ENCODE measurements at regions not wholly inside any gene's neighbourhood (a gene's known extent, or its start where the extent isn't known, plus 50 kb on each side); places are given as distances from the start of the nearest gene placed in this dataset.
"Not testable (repeated sequence)": the region's sequence is repeated elsewhere in the genome, so short reads cannot be mapped to it uniquely, and the experiment has no call there.

- DNase-seq = no peak
These were observed 96.7 kb upstream of the RAPGEF2 start for GRCh38 chr4:159006202-159006601.

- no peak for DNase-seq
These were observed 94.2 kb upstream of the RAPGEF2 start for GRCh38 chr4:159008671-159009070.

- DNase-seq = no peak
These were observed 93.4 kb upstream of the RAPGEF2 start for GRCh38 chr4:159009521-159009920.

GRCh38 chr4:159010100-159010499, 92.8 kb upstream of the RAPGEF2 start:
- no peak for DNase-seq

- peak; percentile 75 for DNase-seq
These were observed 92.2 kb upstream of the RAPGEF2 start for GRCh38 chr4:159010563-159011260.

GRCh38 chr4:159012381-159012780, 90.5 kb upstream of the RAPGEF2 start:
- DNase-seq = no peak

GRCh38 chr4:159013692-159014091, 89.2 kb upstream of the RAPGEF2 start:
- no peak for DNase-seq

- DNase-seq = no peak
These were observed 88.0 kb upstream of the RAPGEF2 start for GRCh38 chr4:159014859-159015258.

GRCh38 chr4:159015841-159016240, 87.0 kb upstream of the RAPGEF2 start:
- no peak for DNase-seq

GRCh38 chr4:159016593-159017024, 86.3 kb upstream of the RAPGEF2 start:
- DNase-seq = peak; percentile 39

- DNase-seq = no peak
These were observed 85.4 kb upstream of the RAPGEF2 start for GRCh38 chr4:159017323-159018026.

- DNase-seq = peak; percentile 46
These were observed 84.7 kb upstream of the RAPGEF2 start for GRCh38 chr4:159018062-159018629.

- DNase-seq = no peak
These were observed 83.5 kb upstream of the RAPGEF2 start for GRCh38 chr4:159019356-159019755.

GRCh38 chr4:159021597-159022385, 81.1 kb upstream of the RAPGEF2 start:
- no peak for DNase-seq

GRCh38 chr4:159023741-159024140, 79.1 kb upstream of the RAPGEF2 start:
- no peak for DNase-seq

- DNase-seq = no peak
These were observed 78.6 kb upstream of the RAPGEF2 start for GRCh38 chr4:159024266-159024665.

GRCh38 chr4:159024828-159025227, 78.1 kb upstream of the RAPGEF2 start:
- no peak for DNase-seq

GRCh38 chr4:159026329-159026728, 76.5 kb upstream of the RAPGEF2 start:
- no peak for DNase-seq

- DNase-seq = no peak
These were observed 75.3 kb upstream of the RAPGEF2 start for GRCh38 chr4:159027535-159027934.

GRCh38 chr4:159029481-159029880, 73.4 kb upstream of the RAPGEF2 start:
- DNase-seq = no peak

GRCh38 chr4:159030297-159030696, 72.6 kb upstream of the RAPGEF2 start:
- DNase-seq = not testable (repeated sequence)

- DNase-seq = no peak
These were observed 67.3 kb upstream of the RAPGEF2 start for GRCh38 chr4:159035570-159035969.

- DNase-seq = no peak
These were observed 64.3 kb upstream of the RAPGEF2 start for GRCh38 chr4:159038536-159038935.
